ENCODE measurements at regions not wholly inside any gene's neighbourhood (a gene's known extent, or its start where the extent isn't known, plus 50 kb on each side); places are given as distances from the start of the nearest gene placed in this dataset.

DNA sequence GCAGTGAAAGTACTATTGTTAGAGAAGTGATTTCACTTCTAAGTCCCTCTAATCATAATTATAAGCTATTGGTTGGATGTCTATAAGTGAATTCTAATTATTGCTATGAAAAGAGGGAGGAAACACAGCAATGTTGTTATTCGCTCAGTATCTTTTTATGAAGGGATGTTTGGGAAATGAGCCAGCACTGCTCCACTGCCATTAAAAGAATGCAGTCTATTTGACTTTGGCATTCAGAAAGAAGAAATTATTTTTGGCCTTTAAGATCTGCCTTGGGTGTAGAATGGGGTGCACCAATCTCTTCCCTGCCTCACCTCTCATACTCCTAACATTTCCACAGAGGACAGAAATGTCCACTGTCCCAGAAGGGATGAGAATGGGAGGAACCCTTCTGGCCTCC is 332.0 kb downstream of the SPATA31D1 start:
- DNase-seq (ENCODE audit: insufficient read length, low spot score) (no peak), FAIRE-seq (no peak)
- TF ChIP-seq POLR2AphosphoS5 (IDR thresholded peaks at IDR 0.05; ENCODE audit: low read depth, low read length) (no peak), PAX5 (IDR thresholded peaks at IDR 0.05; ENCODE audit: insufficient read depth, low read length, severe bottlenecking) (no peak), TAF1 (IDR thresholded peaks at IDR 0.05; ENCODE audit: low read depth, low read length) (no peak), POLR2A (IDR thresholded peaks at IDR 0.05; ENCODE audit: low read depth, low read length) (no peak), SPI1 (IDR thresholded peaks at IDR 0.05; ENCODE audit: low read depth, low read length) (no peak), POU2F2 (IDR thresholded peaks at IDR 0.05; ENCODE audit: low read depth, low read length) (no peak)

DNA sequence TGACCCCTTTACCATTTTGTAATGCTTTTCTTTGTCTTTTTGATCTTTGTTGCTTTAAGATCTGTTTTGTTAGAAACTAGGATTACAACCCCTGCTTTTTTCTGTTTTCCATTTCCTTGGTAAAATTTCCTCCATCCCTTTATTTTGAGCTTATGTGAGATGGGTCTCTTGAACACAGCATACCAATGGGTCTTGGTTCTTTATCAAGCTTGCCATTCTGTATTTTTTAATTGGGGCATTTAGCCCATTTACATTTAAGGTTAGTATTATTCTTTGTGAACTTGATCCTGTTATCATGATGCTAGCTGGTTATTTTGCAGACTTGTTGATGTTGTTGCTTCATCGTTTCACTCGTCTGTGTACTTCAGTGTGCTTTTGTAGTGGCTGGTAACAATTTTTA is 337.3 kb downstream of the SPATA31D1 start:
- TF ChIP-seq POLR2AphosphoS5 (IDR thresholded peaks at IDR 0.05; ENCODE audit: low read depth, low read length) (no peak), TAF1 (IDR thresholded peaks at IDR 0.05; ENCODE audit: low read depth, low read length) (no peak), POLR2A (IDR thresholded peaks at IDR 0.05; ENCODE audit: low read depth, low read length) (no peak), SPI1 (IDR thresholded peaks at IDR 0.05; ENCODE audit: low read depth, low read length) (no peak), POU2F2 (IDR thresholded peaks at IDR 0.05; ENCODE audit: low read depth, low read length) (no peak), PAX5 (IDR thresholded peaks at IDR 0.05; ENCODE audit: insufficient read depth, low read length, severe bottlenecking) (no peak)
- FAIRE-seq (no peak), DNase-seq (ENCODE audit: insufficient read length, low spot score) (no peak)

DNA sequence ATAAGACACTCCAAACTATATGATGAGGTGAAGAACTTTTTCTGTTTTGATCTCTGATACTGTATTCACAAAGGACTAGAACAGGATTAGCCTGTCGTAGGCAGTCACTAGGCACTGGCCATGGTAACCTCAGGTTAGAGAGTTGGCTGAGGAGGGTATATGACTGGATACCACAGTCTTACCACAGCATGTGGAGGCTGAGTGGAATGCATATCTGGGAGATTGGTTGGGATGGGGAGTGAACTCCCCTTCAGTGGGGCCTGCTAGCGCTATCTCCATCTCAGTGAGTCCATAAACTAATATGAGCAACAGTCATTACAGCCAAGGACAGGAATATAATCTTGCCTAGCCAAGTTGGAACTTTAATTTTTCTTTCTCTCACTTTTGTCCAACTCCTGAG is 339.1 kb downstream of the SPATA31D1 start:
- no peak for DNase-seq (ENCODE audit: insufficient read length, low spot score)
- no peak for FAIRE-seq
- TF ChIP-seq POU2F2 (IDR thresholded peaks at IDR 0.05; ENCODE audit: low read depth, low read length) (no peak), POLR2A (IDR thresholded peaks at IDR 0.05; ENCODE audit: low read depth, low read length) (no peak), SPI1 (IDR thresholded peaks at IDR 0.05; ENCODE audit: low read depth, low read length) (no peak), POLR2AphosphoS5 (IDR thresholded peaks at IDR 0.05; ENCODE audit: low read depth, low read length) (no peak), PAX5 (IDR thresholded peaks at IDR 0.05; ENCODE audit: insufficient read depth, low read length, severe bottlenecking) (no peak), TAF1 (IDR thresholded peaks at IDR 0.05; ENCODE audit: low read depth, low read length) (no peak)

DNA sequence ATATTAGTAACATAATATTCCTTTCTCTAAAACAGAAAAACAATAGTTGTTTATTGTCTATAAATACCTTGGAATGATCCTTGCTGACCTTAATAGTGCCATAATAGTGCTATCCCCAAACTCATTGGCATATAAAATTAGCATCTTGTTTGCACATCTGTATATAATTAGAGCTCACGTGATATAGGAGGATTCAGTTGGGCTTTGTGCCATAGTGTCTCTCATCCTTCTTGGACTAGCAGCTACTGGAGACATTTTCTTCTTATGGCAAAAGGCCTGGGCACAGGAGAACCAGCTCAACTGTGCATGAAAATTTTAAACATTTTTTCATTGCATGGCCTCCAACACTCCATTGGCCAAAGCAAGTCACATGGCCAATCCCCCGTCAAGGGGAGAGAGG is 342.5 kb downstream of the SPATA31D1 start:
- no peak for TF ChIP-seq SPI1 (IDR thresholded peaks at IDR 0.05; ENCODE audit: low read depth, low read length)
- no peak for TF ChIP-seq POLR2A (IDR thresholded peaks at IDR 0.05; ENCODE audit: low read depth, low read length)
- TF ChIP-seq PAX5 (IDR thresholded peaks at IDR 0.05; ENCODE audit: insufficient read depth, low read length, severe bottlenecking) = no peak
- no peak for TF ChIP-seq POU2F2 (IDR thresholded peaks at IDR 0.05; ENCODE audit: low read depth, low read length)
- no peak for TF ChIP-seq POLR2AphosphoS5 (IDR thresholded peaks at IDR 0.05; ENCODE audit: low read depth, low read length)
- TF ChIP-seq TAF1 (IDR thresholded peaks at IDR 0.05; ENCODE audit: low read depth, low read length) = no peak
- no peak for FAIRE-seq
- no peak for DNase-seq (ENCODE audit: insufficient read length, low spot score)

DNA sequence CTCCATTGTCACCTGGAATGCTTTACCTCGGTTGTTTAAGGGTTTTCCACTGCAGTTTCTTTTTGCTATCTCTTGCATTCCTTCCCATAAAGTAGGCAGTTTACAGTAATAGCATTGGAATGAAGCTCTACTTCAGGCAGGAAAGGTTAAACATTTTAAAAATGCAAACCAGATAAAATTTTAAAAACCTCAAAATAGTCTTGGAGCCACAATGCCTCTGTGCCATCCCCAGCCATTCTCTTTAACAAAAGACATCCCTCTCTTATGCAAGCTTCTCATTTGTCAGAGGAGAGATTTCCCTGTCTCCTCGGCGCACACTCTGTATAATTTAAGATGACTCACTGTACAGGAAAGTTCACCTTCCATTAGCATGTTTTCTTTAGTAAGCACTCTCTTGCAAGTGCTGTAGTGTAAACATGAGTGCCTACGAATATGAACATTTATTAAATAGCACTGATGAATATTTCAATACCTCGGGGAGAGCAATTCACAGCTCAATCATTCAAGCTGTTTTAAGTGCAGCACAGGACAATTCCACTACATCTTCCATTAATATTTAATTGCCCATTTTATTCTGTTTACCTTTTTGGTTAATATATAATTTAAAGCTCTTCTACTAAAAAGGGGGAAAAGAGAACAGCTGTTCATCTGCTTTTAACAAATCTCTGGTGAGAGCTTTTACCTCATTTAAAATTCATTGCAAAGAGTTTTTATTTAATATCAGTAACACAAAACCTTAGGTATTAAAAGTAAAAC is 343.6 kb downstream of the SPATA31D1 start:
- DNase-seq (ENCODE audit: insufficient read length, low spot score) = no peak
- no peak for FAIRE-seq
- TF ChIP-seq TAF1 (IDR thresholded peaks at IDR 0.05; ENCODE audit: low read depth, low read length) (no peak), PAX5 (IDR thresholded peaks at IDR 0.05; ENCODE audit: insufficient read depth, low read length, severe bottlenecking) (no peak), POU2F2 (IDR thresholded peaks at IDR 0.05; ENCODE audit: low read depth, low read length) (no peak), POLR2AphosphoS5 (IDR thresholded peaks at IDR 0.05; ENCODE audit: low read depth, low read length) (no peak), POLR2A (IDR thresholded peaks at IDR 0.05; ENCODE audit: low read depth, low read length) (no peak), SPI1 (IDR thresholded peaks at IDR 0.05; ENCODE audit: low read depth, low read length) (no peak)

DNA sequence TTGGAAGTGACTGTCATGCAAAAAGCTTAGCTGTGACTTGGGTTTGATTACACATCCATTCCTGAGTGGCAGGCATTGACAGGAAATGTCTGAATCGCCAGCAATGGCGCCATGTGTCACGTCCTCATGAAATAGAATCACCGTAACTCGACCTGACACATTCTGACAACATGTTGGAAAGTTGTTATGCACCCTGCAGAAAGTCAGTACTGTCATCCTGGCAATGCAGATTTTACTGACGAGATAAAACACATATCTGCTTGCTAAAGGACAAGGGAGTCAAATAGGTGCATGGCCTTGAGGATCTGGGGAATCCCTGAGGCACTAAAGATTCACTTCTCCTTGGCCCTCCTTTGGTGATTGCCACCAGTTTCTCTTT is 344.2 kb downstream of the SPATA31D1 start:
- FAIRE-seq (no peak), DNase-seq (ENCODE audit: insufficient read length, low spot score) (no peak)
- TF ChIP-seq SPI1 (IDR thresholded peaks at IDR 0.05; ENCODE audit: low read depth, low read length) = no peak
- no peak for TF ChIP-seq POLR2AphosphoS5 (IDR thresholded peaks at IDR 0.05; ENCODE audit: low read depth, low read length)

DNA sequence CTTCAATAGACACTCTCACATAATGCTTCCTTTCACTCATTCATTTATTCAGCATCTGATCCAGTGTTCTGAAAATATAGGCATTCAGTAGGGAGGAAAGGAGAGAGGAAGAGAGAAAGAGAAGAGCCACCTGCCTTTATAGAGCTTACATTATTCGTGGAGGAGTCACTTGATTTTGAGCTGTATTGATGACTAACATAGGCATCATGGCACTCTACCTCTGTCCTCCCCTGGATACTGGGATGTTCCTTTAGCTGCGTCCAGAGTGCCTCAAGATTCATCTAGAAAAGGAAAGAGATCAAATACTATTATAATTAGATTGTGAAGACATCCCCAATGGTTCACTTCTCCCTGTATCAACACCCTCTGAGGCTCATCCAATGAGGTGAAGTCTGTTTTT is 345.1 kb downstream of the SPATA31D1 start:
- TF ChIP-seq POU2F2 (IDR thresholded peaks at IDR 0.05; ENCODE audit: low read depth, low read length) (no peak), POLR2AphosphoS5 (IDR thresholded peaks at IDR 0.05; ENCODE audit: low read depth, low read length) (no peak)
- FAIRE-seq = no peak

DNA sequence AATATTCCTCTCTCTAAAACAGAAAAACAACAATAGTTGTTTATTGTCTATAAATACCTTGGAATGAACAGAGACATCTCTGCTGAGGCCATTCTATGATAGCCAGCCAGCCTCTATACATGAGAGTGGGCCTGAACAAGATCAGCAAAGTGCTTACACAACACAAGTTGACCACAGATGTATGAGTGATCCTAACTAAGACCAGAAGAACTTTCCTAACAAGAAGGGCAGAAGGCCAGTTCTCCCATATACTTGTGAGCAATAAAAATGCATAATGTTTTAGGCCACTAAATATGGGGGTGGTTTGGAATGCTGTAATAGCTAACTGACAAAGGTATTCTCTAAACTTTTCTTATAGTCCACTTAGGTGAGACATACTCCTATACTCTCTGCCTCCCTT is 345.7 kb downstream of the SPATA31D1 start:
- TF ChIP-seq POLR2AphosphoS5 (IDR thresholded peaks at IDR 0.05; ENCODE audit: low read depth, low read length) (no peak), POU2F2 (IDR thresholded peaks at IDR 0.05; ENCODE audit: low read depth, low read length) (no peak), POLR2A (IDR thresholded peaks at IDR 0.05; ENCODE audit: low read depth, low read length) (no peak), TAF1 (IDR thresholded peaks at IDR 0.05; ENCODE audit: low read depth, low read length) (no peak), PAX5 (IDR thresholded peaks at IDR 0.05; ENCODE audit: insufficient read depth, low read length, severe bottlenecking) (no peak), SPI1 (IDR thresholded peaks at IDR 0.05; ENCODE audit: low read depth, low read length) (no peak)
- DNase-seq (ENCODE audit: insufficient read length, low spot score) = no peak
- FAIRE-seq = no peak

More for the DNA sequence above, 345.1 kb downstream of the SPATA31D1 start:
- no peak for DNase-seq (ENCODE audit: insufficient read length, low spot score)

DNA sequence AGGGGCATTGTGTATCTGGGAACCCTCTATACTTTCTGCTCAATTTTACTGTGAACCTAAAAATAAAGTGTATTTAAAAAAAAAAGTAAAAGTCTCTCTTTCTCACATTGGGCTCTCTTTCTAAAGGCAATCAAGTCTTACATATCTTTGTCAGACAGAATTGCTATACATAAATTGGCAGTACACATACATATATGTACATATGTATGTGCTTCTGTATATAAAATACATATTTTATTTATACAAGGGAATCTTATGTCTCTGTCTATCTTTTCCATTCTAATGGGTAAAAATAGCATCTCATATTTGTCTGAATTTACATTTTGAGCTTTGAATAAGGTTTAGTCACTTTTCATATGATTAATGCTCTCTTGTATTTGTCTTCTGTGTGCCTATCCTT is 348.8 kb downstream of the SPATA31D1 start:
- no peak for DNase-seq (ENCODE audit: insufficient read length, low spot score)
- no peak for TF ChIP-seq POLR2AphosphoS5 (IDR thresholded peaks at IDR 0.05; ENCODE audit: low read depth, low read length)
- no peak for TF ChIP-seq POU2F2 (IDR thresholded peaks at IDR 0.05; ENCODE audit: low read depth, low read length)
- TF ChIP-seq TAF1 (IDR thresholded peaks at IDR 0.05; ENCODE audit: low read depth, low read length) = no peak
- no peak for TF ChIP-seq POLR2A (IDR thresholded peaks at IDR 0.05; ENCODE audit: low read depth, low read length)
- no peak for TF ChIP-seq SPI1 (IDR thresholded peaks at IDR 0.05; ENCODE audit: low read depth, low read length)
- no peak for TF ChIP-seq PAX5 (IDR thresholded peaks at IDR 0.05; ENCODE audit: insufficient read depth, low read length, severe bottlenecking)
- no peak for FAIRE-seq

DNA sequence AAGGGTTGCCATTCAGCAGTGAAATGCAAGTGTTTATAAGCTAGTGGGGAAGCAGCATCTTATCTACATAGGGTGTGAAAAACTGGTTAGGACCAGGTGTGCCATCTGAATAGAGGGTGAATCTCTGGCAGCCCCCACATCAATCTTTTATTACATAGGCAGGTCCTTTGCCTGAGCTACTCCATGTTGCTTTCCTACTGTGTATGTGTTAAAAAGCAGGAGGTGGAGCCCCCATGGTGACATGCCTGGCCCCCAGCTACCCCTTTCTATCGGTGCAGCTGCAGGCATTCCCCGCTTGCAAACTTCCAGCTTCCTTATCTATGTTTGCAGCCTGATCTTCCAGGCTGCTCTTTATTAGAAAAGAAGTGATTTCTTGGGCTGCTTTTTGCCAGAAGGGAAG is 353.5 kb downstream of the SPATA31D1 start:
- no peak for FAIRE-seq
- DNase-seq (ENCODE audit: insufficient read length, low spot score) = no peak
- no peak for TF ChIP-seq POLR2A (IDR thresholded peaks at IDR 0.05; ENCODE audit: low read depth, low read length)
- no peak for TF ChIP-seq TAF1 (IDR thresholded peaks at IDR 0.05; ENCODE audit: low read depth, low read length)
- no peak for TF ChIP-seq PAX5 (IDR thresholded peaks at IDR 0.05; ENCODE audit: insufficient read depth, low read length, severe bottlenecking)
- no peak for TF ChIP-seq SPI1 (IDR thresholded peaks at IDR 0.05; ENCODE audit: low read depth, low read length)
- TF ChIP-seq POLR2AphosphoS5 (IDR thresholded peaks at IDR 0.05; ENCODE audit: low read depth, low read length) = no peak
- TF ChIP-seq POU2F2 (IDR thresholded peaks at IDR 0.05; ENCODE audit: low read depth, low read length) = no peak

Data from GM12891 (cell line).